ENCODE measurements at regions not wholly inside any gene's neighbourhood (a gene's known extent, or its start where the extent isn't known, plus 50 kb on each side); places are given as distances from the start of the nearest gene placed in this dataset.

DNA sequence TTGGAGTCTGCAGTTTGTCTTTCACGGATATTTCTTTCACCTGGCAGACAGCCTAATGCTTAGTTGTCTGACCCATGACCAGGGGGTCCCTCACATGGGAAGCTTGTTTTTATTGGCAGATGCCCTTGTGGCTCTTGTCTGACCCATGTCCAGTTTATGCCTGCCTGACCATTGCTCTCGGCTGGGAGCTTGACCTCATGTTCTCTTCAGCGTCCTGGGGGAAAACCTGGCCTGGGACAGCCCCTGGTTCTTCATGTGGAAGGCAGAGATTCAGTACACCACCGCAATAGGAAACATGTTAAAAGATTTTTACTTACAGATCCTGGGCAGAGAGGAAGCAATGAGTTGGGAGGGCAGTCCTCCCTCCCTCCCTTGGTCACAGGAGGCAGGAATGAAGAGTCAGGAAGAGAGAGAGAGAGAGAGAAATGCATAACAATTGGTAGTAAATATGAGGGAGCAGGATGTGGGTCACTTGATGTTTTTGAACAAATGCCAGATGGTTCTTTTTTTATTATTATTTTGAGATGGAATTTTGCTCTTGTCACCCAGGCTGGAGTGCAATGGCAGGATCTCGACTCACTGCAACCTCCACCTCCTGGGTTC, 302.7 kb upstream of the MYOCD start:
- TF ChIP-seq, protein P1, sequence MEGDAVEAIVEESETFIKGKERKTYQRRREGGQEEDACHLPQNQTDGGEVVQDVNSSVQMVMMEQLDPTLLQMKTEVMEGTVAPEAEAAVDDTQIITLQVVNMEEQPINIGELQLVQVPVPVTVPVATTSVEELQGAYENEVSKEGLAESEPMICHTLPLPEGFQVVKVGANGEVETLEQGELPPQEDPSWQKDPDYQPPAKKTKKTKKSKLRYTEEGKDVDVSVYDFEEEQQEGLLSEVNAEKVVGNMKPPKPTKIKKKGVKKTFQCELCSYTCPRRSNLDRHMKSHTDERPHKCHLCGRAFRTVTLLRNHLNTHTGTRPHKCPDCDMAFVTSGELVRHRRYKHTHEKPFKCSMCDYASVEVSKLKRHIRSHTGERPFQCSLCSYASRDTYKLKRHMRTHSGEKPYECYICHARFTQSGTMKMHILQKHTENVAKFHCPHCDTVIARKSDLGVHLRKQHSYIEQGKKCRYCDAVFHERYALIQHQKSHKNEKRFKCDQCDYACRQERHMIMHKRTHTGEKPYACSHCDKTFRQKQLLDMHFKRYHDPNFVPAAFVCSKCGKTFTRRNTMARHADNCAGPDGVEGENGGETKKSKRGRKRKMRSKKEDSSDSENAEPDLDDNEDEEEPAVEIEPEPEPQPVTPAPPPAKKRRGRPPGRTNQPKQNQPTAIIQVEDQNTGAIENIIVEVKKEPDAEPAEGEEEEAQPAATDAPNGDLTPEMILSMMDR (IDR thresholded peaks at IDR 0.05; ENCODE audit: borderline replicate concordance, insufficient read depth, low read depth, low read length): no peak
- no peak overlapping the region for H3K4me3 ChIP-seq (ENCODE audit: low read depth, low read length)

DNA sequence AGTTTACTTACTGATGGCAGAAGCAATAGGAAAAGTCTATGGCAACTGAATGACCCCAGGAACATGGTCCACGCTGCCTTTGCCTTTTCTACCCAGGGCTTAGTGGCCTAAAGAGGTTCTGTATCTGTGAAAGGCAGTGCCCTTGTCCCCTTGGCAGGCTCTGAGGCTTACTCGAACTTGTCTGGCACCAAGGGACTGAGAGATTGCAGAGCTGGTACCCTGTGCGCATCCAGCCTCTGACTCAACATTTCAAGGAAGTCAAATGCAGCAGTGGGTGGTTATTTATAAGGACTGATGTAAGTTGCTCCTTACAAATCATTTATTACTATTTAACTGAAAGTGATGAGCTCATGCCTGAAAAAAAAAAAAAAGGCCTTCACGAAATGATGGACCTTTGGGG, 299.9 kb upstream of the MYOCD start:
- TF ChIP-seq, protein P1 (IDR thresholded peaks at IDR 0.05; ENCODE audit: borderline replicate concordance, insufficient read depth, low read depth, low read length): no peak

DNA sequence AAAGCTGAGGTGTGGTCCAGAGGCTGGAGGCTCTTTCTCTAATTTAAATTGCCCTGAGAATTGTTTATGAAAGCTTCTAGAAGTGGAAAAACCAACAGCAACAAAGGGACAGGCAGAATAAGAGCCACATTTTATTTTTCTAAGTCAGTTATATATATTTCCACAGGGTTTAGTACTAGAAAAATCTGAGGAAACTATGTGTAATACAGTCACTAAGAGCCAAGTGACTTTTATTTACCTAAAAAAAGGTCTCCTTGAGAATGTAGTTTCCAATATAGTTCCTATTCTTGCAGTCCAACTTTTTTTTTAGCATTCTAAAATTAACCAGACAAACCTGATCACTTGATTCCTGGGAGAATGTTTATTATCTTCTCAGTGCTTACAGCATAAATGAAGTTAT, 296.6 kb upstream of the MYOCD start:
- TF ChIP-seq, protein P1 (IDR thresholded peaks at IDR 0.05; ENCODE audit: borderline replicate concordance, insufficient read depth, low read depth, low read length): no peak
- no peak overlapping the region for H3K4me3 ChIP-seq (ENCODE audit: low read depth, low read length)

More for the DNA sequence above, 299.9 kb upstream of the MYOCD start:
- no peak overlapping the region for H3K4me3 ChIP-seq (ENCODE audit: low read depth, low read length)

DNA sequence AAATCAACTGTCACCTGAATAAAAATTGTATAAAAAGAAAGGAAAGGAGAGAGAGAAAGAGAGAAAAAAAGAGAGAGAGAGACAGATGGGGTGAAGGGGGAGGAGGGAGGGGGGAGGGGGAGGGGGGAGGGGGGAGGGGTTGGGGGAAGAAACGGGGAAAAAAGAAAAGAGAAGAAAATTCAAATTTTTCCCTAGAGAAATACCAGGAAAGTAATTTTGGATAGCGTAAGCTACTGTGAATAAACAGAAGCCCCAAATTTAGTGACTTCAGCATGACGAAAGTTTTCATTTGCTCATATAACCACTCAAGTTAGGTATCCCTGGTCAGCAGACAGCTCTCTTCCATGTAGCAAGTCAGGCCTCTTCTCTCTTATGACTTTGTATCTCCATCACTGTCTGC, 289.4 kb upstream of the MYOCD start:
- no peak overlapping the region for H3K4me3 ChIP-seq (ENCODE audit: low read depth, low read length)

DNA sequence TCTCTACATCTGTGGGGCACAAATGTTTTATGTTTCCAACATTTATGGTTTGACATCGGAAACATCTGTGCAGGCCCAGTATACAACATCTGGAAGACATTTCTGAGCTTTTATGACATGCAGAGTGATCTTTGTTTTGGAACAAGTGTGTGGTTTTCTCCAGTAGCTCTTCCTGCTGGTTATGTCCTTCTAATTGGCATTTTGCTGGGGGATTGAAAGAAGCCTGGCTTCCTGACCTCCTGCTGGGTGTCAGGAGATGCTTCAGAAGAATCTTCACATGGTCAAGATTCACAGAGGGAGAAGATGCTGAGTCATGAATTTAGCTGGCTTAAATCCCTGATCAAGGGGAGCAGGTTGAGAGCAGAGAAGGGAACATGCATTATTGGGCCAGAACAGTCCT, 279.5 kb upstream of the MYOCD start:
- TF ChIP-seq, protein P1 (IDR thresholded peaks at IDR 0.05; ENCODE audit: borderline replicate concordance, insufficient read depth, low read depth, low read length): no peak
- no peak overlapping the region for H3K4me3 ChIP-seq (ENCODE audit: low read depth, low read length)

More for the DNA sequence above, 289.4 kb upstream of the MYOCD start:
- TF ChIP-seq, protein P1 (IDR thresholded peaks at IDR 0.05; ENCODE audit: borderline replicate concordance, insufficient read depth, low read depth, low read length): no peak

DNA sequence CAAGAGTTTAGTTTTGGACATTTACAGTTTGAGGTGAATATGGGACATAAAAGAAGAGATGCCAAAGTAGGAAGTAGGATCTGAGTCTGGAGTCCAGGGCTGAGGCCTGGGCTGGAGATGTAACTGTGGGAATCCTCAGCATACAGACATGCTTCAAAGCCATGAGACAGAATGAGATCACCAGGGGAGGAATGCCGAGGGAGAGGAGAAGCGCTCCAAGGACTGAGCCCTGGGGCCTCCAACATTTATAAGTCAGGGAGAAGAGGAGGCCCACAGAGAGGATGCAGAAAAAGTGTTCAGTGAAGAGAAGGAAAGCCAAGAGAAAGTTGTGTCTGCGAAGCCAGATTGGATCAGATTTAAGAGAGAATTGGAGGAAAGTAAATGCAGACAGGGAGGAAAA, 277.5 kb upstream of the MYOCD start:
- no peak overlapping the region for H3K4me3 ChIP-seq (ENCODE audit: low read depth, low read length)
- TF ChIP-seq, protein P1 (IDR thresholded peaks at IDR 0.05; ENCODE audit: borderline replicate concordance, insufficient read depth, low read depth, low read length): no peak

DNA sequence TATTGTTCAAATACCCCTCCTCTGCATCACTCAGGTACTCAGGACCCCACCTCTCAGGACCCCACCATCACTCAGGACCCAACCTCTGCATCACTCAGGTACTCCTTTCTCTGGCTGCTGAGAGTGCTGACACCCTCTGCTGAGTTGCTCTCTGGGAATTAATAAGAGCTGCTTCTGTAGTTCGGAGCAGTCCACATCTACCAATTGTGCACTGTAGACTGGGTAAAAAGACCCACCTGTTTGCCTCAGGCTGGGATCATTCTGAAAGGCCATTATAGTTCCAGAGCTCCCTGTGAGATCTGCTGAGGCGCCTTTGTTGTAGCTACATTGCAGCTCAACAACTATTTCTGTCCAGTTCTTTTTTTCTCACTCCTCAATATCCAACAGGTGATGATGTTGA, 276.3 kb upstream of the MYOCD start:
- TF ChIP-seq, protein P1 (IDR thresholded peaks at IDR 0.05; ENCODE audit: borderline replicate concordance, insufficient read depth, low read depth, low read length): no peak
- no peak overlapping the region for H3K4me3 ChIP-seq (ENCODE audit: low read depth, low read length)
